HG03095 (cell line): ENCODE measurements at regions not wholly inside any gene's neighbourhood (a gene's known extent, or its start where the extent isn't known, plus 50 kb on each side); places are given as distances from the start of the nearest gene placed in this dataset.
"Not testable (repeated sequence)": the region's sequence is repeated elsewhere in the genome, so short reads cannot be mapped to it uniquely, and the experiment has no call there.

ENCODE experiments used
- ATAC-seq: cut with Tn5 transposase; IDR thresholded peaks from one replicate; pipeline ENCODE4 v1.9.1; 2021; ENCODE audit warnings: moderate library complexity; ENCODE audit not compliant: unreplicated experiment

GRCh38 chr13:90246687-90247345, 1100.7 kb upstream of the MIR17HG start:
- no peak for ATAC-seq

- no peak for ATAC-seq
Measured at GRCh38 chr13:90253806-90254205, 1093.7 kb upstream of the MIR17HG start.

GRCh38 chr13:90254437-90254836, 1093.0 kb upstream of the MIR17HG start:
- ATAC-seq, result no peak

- ATAC-seq, result no peak
Measured at GRCh38 chr13:90256746-90257145, 1090.7 kb upstream of the MIR17HG start.

GRCh38 chr13:90258129-90258528, 1089.4 kb upstream of the MIR17HG start:
- ATAC-seq, result no peak

- no peak for ATAC-seq
Measured at GRCh38 chr13:90261343-90261742, 1086.1 kb upstream of the MIR17HG start.

- no peak for ATAC-seq
Measured at GRCh38 chr13:90270226-90270625, 1077.3 kb upstream of the MIR17HG start.

- ATAC-seq, result no peak
Measured at GRCh38 chr13:90272356-90272755, 1075.1 kb upstream of the MIR17HG start.

- no peak for ATAC-seq
Measured at GRCh38 chr13:90276216-90276615, 1071.3 kb upstream of the MIR17HG start.

- ATAC-seq, result not testable (repeated sequence)
Measured at GRCh38 chr13:90278231-90278630, 1069.3 kb upstream of the MIR17HG start.

- ATAC-seq, result no peak
Measured at GRCh38 chr13:90281709-90282108, 1065.8 kb upstream of the MIR17HG start.

- no peak for ATAC-seq
Measured at GRCh38 chr13:90287521-90287920, 1060.0 kb upstream of the MIR17HG start.

- ATAC-seq, result no peak
Measured at GRCh38 chr13:90293793-90294361, 1053.6 kb upstream of the MIR17HG start.

- ATAC-seq, result no peak
Measured at GRCh38 chr13:90299238-90299637, 1048.2 kb upstream of the MIR17HG start.

GRCh38 chr13:90300015-90300414, 1047.5 kb upstream of the MIR17HG start:
- ATAC-seq, result no peak

- no peak for ATAC-seq
Measured at GRCh38 chr13:90302107-90302506, 1045.4 kb upstream of the MIR17HG start.

GRCh38 chr13:90305796-90306195, 1041.7 kb upstream of the MIR17HG start:
- no peak for ATAC-seq

- no peak for ATAC-seq
Measured at GRCh38 chr13:90307136-90307535, 1040.4 kb upstream of the MIR17HG start.

GRCh38 chr13:90308249-90308648, 1039.2 kb upstream of the MIR17HG start:
- no peak for ATAC-seq

GRCh38 chr13:90311929-90312328, 1035.6 kb upstream of the MIR17HG start:
- ATAC-seq, result no peak

GRCh38 chr13:90315061-90315460, 1032.4 kb upstream of the MIR17HG start:
- no peak for ATAC-seq

GRCh38 chr13:90320664-90321063, 1026.8 kb upstream of the MIR17HG start:
- no peak for ATAC-seq
